GM18511 (cell line): ENCODE measurements at regions not wholly inside any gene's neighbourhood (a gene's known extent, or its start where the extent isn't known, plus 50 kb on each side); places are given as distances from the start of the nearest gene placed in this dataset.

Experiments used
- ATAC-seq: cut with Tn5 transposase; IDR thresholded peaks from one replicate; pipeline ENCODE4 v1.9.1; 2021; ENCODE audit warnings: mild to moderate bottlenecking, moderate library complexity; ENCODE audit not compliant: unreplicated experiment

DNA sequence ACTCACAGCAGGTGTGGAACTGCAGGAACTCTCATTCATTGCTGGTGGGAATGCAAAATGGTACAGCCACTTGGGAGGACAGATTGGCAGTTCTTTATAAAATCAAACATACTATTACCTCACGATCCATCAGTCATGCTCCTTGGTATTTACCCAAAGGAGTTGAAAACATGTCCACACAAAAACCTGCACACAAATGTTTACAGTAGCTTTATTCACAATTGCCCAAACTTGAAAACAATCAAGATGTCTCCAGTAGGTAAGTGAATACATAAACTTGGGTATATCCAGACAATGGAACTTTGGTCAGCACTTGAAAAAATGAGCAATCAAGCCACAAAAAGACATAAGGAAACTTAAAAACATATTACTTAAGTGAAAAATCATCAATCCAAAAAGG lies 215.5 kb downstream of the IRX1 start:
- no peak for ATAC-seq

DNA sequence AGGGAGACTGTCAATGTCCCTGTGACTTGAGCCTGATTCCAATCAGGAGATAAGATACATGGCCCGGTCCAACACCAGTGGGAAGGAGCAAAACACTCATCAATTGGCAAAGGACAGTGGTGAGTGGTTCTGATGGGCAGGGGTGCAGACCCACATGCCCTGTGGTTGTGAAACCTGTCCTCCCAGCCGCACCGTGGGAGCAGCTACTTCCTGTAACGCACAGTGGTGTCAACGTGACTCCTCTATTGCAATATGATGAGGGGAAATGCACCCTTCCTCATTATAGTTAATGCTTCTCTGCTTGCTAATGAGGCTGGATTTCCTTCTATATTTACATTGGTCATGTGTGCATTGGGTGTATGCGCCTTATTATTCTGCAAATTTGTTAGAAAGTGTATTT lies 223.0 kb downstream of the IRX1 start:
- no peak for ATAC-seq

DNA sequence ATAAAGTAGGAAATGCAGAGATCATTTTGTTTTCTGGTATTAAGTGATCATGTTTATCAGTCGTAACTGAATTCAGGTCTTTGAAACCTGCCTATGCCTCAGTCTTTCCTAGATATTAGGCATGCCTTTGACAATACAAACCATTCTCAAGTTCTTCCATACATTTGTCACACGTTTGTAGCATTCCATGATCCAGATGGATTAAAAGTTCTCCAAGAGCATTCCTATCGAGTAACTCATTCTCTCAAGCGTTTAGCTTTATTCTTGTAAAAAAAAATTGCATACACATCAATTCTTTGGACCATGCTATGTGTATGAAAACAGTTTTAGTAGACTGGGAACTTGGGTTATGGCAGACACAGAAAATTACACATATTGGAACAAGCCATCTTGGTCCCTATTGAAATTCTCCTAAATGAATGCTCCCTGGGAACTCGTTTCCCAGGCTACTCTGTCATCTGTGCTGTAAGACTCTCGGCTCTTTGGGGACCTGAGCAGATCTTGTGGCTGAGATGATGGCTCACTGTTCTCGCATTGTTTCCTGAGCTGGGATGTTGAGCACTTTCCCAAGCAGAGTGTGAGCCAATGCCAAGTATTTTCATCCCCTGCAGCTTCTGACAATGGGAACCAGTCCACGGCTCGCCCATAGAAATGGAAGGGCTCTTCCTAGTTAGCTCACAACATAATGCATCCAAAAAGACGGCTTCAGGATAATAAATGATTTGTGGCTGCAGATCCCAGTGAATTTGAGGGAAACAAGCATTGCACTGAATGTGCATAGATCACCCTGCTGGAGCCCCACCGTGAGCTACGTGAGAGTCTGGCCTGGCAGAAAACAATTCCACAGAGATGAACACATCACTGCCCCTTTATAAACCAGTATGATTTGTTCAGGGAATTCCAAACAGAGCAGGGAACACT lies 230.2 kb downstream of the IRX1 start:
- no peak for ATAC-seq

DNA sequence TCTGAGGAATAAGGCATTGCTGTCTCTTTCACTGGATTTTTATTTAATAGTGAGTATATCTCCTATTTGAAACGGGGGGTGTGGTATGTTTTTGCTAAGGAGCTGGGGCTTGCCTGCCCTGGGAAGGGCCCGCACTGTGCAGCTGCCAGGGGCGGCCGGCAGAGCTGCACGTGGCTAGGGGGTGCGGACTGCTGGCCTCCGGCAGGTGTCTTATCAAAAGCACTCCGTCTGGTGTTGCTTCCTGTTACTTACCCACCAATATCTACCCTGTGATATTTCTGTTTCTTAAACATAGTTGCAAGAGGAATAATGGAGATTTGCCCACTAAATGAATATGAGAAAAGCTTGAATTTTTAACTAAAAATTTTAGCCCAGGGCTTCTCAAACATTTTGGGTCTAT lies 232.0 kb downstream of the IRX1 start:
- no peak for ATAC-seq

DNA sequence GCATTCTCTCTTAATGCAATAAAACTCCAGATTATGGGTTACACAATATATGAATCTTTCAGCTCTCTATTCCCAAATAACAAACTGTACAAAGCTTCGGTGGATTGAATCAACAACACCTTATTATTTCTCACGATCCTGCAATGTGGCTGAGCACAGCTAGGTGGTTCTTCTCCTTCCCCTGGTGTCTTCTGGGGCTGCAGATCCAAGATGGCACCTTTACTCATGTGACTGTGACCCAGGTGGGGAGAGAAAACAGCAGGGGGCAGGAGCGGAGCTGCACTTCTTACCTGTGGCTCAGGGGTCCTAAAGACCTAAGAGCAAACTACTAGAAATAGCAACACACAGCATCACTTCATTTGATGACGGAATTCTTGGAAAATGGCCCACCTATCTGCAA lies 233.1 kb downstream of the IRX1 start:
- no peak for ATAC-seq

DNA sequence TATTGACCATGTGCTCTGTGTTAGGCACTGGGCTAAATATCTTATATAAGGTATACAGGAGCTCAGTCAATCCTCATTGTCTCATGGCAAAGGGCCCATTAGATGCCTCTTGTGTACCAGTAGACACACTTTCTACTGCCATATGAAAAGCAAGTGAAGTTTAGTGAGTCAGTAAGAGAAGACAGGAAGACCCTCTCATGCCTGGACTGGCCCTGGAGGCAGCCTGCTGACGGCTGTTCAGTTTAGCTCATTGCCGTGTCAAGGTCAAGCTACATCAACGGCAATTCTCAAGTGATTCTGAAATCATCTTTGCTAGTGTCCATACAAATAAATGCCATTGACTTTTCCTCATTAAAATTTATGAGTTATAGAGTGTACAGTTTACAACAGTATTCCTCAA lies 237.9 kb downstream of the IRX1 start:
- no peak for ATAC-seq

DNA sequence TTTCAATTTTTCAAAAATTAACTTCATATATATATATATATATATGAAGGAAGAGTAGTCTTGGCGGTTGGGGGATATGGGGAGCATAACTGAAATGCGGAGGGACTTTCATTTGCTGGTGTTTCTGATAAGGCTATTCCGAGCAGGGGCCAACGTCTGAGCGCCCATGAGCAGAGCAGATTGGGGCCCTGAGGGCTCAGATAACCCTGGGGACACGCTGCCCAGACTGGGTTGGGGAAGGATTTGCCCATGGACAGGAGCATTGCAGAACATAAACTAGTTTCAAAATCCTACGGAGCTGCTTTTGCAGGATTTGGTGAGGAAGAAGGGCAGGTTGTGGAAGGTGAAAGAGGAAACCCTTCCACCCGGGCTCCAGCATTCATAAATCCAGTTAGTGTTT lies 240.2 kb downstream of the IRX1 start:
- no peak for ATAC-seq

DNA sequence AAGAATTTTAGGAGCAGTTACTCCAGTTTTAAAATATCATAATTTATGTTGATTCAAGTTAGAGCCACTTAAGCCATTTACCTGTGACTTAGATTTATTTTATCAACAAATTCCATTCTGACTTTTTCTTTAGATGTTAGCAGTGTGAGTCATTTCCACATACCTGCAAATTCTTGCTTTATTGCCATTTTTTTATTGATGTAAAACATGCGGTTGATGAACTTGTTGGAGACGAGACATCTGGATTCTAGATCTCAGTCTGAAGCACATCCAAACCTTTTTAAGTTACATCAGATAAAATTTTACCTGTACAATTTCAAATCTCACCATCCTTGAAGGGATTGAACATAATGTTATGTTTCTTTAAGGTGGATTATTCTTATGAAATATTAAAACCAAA lies 240.9 kb downstream of the IRX1 start:
- no peak for ATAC-seq

DNA sequence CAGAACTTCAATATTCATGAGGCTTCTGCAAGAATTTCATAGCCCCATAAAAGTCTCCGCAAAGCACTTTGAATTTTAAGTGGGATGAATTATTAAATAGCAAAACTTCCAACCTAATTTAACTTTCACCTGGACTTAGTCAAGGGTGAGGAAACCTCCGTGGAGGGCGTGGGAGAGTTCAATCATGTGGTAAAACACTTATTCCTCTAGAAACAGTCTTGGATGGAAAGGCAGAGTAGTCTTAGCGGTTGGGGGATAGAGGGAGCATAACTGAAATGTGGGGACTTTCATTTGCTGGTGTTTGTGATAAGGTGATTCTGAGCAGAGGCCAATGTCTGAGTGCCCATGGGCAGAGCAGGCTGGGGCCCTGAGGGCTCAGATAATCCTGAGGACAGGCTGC lies 241.9 kb downstream of the IRX1 start:
- no peak for ATAC-seq

DNA sequence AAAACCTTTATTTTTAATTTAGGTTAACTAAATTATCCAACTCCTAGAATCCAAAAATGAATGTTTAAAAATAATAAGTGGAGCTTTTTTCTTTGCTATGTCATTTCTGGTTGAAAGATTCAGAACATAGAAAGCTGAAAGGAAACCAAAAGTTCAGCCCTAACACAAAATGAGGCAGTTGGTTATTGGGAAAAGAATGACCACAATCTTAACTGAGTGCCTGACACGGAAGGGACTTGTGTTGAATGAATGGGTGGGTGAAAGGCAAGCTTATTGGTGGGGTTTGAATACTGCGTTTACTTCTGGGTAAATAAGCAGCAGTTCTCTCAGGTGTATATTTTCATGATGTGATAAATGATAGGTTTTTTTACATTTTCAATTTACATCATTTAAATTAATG lies 243.5 kb downstream of the IRX1 start:
- ATAC-seq, result no peak

DNA sequence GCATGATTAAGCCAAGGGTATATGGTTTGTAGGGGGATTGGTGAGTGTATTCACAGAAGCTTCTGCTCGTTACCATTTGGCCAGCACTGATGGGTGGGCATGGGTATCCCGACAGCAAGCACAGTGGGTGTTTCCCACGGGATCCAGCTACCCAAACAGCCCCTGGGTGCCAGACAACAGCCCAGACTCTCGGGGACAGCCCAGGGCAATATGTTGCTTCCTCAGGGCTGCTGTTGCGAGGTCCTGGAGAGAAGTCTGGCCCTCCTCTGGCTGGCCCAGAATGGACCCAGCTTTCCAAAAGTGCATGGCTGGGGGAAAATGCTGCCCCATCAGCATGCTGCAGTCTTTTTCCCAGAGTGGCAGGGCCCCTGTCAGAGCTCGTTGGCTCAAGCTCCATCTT lies 247.0 kb downstream of the IRX1 start:
- ATAC-seq, result no peak

DNA sequence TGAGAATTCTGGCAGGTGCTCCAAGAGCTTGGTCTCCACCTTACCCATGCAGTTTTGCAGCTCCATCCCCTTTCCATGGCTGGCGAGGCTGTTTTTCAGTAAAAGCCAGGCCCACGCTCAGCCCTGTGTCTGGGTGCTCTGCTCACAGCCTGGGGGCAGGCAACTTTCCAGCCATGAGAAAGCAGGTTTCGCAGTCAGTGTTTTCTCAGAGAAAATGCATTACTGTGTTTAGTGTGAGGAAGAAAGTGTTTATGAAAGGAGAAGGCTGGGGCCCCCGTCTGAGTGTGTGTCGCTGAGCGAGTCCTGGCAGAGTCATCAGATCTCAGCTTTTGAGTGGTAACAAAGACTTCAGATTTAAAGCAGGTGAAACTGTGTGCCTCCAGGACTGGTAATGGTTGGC lies 248.1 kb downstream of the IRX1 start:
- ATAC-seq, result no peak

DNA sequence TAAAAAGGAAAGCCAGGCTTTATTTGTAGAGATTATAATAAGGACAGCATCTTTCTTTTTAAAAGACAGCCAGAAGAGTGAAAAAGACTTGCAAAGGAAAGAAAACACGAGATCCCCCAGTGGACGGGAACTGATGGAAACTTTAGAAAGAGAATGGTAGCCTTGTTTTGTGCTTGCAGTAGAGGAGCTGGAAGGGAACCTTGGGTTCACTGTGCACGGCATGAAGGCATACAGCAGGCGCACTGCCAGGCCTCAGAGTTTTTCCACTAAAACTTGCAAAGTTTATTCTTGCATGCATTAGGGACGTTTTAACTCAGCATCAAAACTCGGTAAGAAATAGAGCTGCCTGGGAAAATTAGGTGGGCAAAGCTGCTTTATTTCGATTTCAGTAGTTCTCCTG lies 248.6 kb downstream of the IRX1 start:
- no peak for ATAC-seq

DNA sequence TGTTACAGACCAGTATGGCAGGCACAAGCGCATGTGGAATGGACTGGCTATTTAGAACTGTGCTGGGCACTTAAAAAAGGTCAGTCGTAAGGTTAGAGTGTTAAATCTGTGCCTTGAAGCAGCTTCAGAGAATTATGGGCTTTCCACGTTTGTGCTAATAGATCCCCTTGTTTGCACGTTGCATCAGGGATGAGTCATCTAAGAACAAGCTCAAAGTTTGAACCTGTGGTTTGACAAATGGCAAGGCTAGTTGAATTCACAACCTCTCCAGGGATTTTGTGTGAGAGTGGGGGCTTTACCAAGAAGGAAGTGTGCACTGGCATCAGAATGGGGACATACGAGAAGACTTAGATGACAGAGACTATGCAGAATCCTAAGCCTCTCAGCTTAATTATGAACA lies 249.6 kb downstream of the IRX1 start:
- no peak for ATAC-seq

DNA sequence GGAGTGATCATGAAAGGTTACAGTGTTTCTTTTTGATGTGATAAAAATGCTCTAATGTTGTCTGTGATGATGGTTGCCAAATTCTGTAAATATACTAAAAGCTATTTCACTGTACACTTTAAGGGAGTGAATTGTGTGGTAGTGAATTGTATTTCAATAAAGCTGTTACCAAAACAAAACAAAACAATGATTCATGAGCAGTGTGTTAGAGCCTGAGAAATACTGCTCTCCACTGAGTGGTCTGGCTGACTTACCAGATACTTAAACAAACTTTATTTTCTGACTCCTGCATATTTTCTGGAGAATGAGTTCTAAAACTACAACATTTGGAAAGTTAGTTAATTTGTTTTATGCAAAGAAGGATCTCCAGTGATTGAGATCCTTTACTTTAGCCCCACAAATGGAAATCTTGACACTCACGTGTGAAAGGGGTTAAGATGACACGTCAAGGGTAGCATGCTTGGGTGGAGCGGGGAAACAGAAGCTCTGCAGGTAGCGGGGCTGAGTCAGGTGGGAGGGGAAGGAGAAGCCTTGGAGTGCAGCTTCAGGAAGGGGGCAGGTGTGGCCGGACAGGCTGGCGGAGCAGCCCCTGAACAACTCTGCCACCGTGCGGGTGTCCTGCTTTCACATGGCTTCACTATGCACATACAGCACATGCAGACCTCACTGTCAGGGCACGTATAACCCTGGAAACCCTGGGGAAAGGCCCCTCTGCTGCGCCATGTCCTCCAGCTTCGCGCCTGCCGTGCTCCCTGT lies 256.7 kb downstream of the IRX1 start:
- ATAC-seq, result no peak

DNA sequence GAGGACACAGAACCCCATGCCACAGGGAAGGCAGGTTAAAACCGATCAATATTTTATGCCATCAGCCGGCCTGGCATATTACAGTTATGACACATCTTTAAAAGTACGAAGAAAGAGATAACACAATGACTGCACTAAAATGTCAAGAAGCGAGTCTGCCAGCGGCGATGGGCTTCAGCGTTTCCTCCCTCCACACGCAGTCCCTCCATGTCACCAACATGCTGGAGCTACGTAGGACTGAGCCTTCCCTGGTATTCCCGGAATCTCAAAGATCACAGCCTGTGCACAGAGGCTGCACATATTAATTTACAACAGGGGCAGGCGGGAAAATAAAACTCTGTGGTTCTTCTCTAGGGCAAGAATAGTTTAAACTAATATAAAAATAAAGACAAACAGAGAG lies 257.7 kb downstream of the IRX1 start:
- ATAC-seq, result no peak

DNA sequence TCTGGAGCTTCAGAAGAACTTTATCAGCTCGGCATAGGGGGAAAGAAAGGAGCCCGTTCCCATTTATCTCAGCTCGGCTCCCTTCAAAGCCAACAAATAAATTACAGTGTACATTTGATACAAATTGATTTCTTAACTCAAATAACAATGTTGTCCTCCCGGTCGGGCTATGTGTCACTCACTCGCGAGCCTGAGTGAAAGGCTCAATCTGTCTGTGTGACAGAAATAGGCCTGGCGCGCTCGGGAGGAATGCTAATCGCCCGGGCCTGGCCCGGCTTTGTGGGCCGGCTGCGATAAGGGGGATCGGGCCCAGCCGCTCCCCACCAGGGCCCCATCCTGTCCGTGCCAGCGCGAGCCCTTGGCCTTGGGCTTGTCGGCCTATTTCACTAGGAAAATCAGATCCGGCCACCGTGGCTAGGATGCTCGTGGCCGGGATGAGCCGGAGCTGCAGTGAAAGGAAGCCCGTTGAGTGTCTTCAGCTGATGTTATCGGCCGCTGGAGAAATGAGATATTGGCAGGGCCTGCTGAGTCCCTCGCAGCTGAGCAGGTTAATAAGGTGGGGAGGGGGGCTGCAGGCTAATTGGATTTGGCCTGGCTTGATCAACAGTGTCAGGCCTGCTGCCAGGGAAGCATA lies 258.7 kb downstream of the IRX1 start:
- no peak for ATAC-seq

DNA sequence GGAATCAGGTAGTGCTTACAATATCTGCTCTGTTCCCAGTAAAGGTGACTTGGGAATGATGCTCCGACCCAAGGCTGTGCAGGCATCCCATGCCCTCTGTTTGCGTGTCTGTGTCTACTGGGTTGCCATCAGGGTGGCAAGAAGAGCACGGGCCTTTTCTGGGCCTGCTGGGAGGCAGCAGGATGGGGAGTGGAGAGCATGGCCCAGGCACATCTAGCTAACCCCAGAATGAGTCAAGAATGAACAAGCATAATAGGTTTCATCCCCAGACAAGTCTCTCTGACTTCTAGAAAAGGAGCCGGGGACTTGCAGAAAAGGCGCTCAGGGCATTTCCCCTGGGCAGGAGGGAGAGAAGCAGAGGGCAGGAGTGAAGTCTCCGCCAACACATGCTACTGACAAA lies 260.4 kb downstream of the IRX1 start:
- no peak for ATAC-seq

DNA sequence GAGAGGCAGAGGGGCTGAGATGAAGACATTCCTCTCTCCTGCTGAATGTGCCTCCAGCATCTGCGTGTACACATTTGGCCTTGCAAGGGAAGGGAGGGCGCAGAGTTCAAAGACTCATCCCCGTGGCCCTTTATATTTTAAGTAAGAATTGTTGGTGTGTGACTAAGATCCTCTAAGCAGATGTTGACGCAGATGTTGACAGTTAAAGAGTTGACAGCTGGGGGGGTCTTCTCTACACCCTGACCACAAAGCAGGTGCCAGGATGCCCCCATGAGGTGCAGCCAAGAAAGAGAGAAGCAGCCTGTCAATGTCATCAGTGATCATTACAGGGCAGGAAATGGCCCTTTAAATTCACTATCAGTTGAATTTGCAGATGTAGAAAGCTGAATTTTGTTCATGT lies 262.9 kb downstream of the IRX1 start:
- no peak for ATAC-seq

DNA sequence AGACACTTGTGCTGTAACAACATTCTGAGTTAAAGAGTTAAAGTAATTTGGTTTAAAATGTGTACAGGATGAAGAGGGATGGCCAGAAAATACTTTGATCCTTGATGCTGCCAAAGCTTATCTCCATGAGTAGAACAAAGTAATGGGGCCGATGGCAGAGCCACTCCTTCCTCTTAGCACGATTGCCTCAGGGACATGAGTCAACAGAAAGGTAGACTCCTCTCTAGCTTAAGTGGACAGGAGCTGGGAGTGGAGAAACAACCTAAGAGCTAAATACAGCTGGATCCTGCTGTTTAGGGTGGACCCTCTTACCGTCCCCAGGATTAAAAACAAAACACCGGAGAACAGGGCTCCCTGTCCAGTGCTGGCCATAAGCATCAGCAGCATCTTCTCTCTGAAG lies 267.3 kb downstream of the IRX1 start:
- no peak for ATAC-seq

DNA sequence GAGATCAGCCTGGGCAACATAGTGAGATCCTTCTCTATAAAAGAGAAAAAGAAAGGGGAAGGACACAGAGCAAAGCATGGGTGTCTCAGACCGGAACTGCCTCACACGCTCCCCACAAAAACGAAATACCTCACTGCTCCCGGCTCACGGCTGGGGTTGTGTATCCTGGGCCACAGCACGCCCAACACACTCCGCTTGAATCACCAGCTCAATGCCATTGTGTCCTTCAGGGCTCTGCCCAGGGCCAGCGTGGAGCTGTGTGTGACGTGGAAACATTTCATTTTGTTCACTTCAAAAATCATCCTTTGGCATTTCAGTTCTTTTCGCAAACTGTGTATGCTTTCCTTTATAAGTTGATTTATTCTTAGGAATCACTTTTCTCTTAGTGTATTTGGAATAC lies 279.5 kb downstream of the IRX1 start:
- ATAC-seq, result no peak

DNA sequence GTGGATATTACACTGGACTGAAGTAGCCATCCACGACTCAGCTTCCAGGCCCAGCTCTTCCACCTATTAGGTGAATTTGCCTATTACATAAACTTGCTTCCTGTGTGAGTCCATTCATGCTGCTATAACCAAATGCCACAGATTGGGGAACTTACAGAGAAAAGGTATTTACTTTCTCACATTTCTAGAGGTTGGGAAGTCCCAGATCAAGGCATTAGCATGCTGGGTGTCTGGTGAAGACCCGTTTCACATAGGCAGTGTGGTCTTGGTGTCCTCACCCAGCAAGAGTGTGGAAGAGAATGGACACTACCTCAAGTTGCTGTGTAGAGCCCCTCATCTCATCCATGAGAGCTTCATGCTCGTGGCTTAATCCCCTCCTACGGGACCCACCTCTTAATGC lies 282.6 kb downstream of the IRX1 start:
- ATAC-seq, result no peak
